Astrocyte of the spinal cord (primary cell): ENCODE measurements at regions not wholly inside any gene's neighbourhood (a gene's known extent, or its start where the extent isn't known, plus 50 kb on each side); places are given as distances from the start of the nearest gene placed in this dataset.

Experiments used
- DNase-seq: peaks from one replicate; pipeline ENCODE4 v3.0.0; 2011; ENCODE audit warnings: low read depth, low spot score
- H3K4me3 ChIP-seq: 2 replicates; pipeline ENCODE4 v1.5.1; 2011; ENCODE audit warnings: low read depth, mild to moderate bottlenecking, low read length, moderate library complexity
- CTCF ChIP-seq: IDR thresholded peaks from 2 replicates; pipeline ENCODE4 v1.5.1; 2012; ENCODE audit warnings: low read depth, mild to moderate bottlenecking, low read length, inconsistent platforms
- in situ Hi-C: cut with HindIII; loops from 2 replicates; pipeline ENCODE4 v1.10.0; 2017; ENCODE audit warnings: low sequenced_read_pairs

GRCh38 chr3:147471741-147472140, 62.6 kb downstream of the ZIC1 start:
- DNase-seq = no peak
- in situ Hi-C loops = no loop called here
- H3K4me3 ChIP-seq = no peak overlapping the region
- TF ChIP-seq CTCF = no peak

- in situ Hi-C loops = no loop called here
- H3K4me3 ChIP-seq = no peak overlapping the region
- no peak for TF ChIP-seq CTCF
These were observed 63.7 kb downstream of the ZIC1 start for GRCh38 chr3:147472846-147473245.

GRCh38 chr3:147483145-147483544, 74.0 kb downstream of the ZIC1 start:
- in situ Hi-C loops = no loop called here
- H3K4me3 ChIP-seq = no peak overlapping the region
- no peak for DNase-seq
- no peak for TF ChIP-seq CTCF

More at GRCh38 chr3:147472846-147473245, 63.7 kb downstream of the ZIC1 start:
- no peak for DNase-seq

GRCh38 chr3:147483578-147483977, 74.4 kb downstream of the ZIC1 start:
- no peak overlapping the region for H3K4me3 ChIP-seq
- no peak for DNase-seq
- TF ChIP-seq CTCF = no peak
- in situ Hi-C loops = no loop called here

GRCh38 chr3:147493065-147493464, 83.9 kb downstream of the ZIC1 start:
- TF ChIP-seq CTCF = no peak
- DNase-seq = no peak
- in situ Hi-C loops = no loop called here
- no peak overlapping the region for H3K4me3 ChIP-seq

- in situ Hi-C loops = no loop called here
- no peak for DNase-seq
- TF ChIP-seq CTCF = no peak
- no peak overlapping the region for H3K4me3 ChIP-seq
These were observed 84.5 kb downstream of the ZIC1 start for GRCh38 chr3:147493666-147494065.

- in situ Hi-C loops = no loop called here
- no peak overlapping the region for H3K4me3 ChIP-seq
- TF ChIP-seq CTCF = no peak
- DNase-seq = no peak
These were observed 88.1 kb downstream of the ZIC1 start for GRCh38 chr3:147497286-147497685.
